PC-3 (cell line): ENCODE measurements at regions not wholly inside any gene's neighbourhood (a gene's known extent, or its start where the extent isn't known, plus 50 kb on each side); places are given as distances from the start of the nearest gene placed in this dataset.

Experiments
- EZH2 ChIP-seq: fragments of 300-600 bp; sonication (generic); IDR thresholded peaks from one replicate; pipeline ENCODE4 v1.6.1; 2017; ENCODE audit warnings: antibody characterized with exemption, mild to moderate bottlenecking, low read length; ENCODE audit not compliant: unreplicated experiment
- EZH2phosphoT487 ChIP-seq: fragments of 300-600 bp; sonication (generic); IDR thresholded peaks from 2 replicates; pipeline ENCODE4 v1.6.1; 2018; ENCODE audit warnings: mild to moderate bottlenecking, antibody characterized with exemption, low read length, borderline replicate concordance
- TF ChIP-seq, protein P1 (sequence below): fragments of 300-600 bp; sonication (generic); conservative IDR thresholded peaks from 2 replicates; pipeline ENCODE4 v1.5.1; 2017; ENCODE audit warnings: antibody characterized with exemption, low read depth, mild to moderate bottlenecking, low read length

GRCh38 chr13:64020126-64020525 is 2604.5 kb upstream of the PCDH20 start:
- TF ChIP-seq EZH2phosphoT487, result no peak
- no peak for TF ChIP-seq EZH2
- TF ChIP-seq, protein P1, sequence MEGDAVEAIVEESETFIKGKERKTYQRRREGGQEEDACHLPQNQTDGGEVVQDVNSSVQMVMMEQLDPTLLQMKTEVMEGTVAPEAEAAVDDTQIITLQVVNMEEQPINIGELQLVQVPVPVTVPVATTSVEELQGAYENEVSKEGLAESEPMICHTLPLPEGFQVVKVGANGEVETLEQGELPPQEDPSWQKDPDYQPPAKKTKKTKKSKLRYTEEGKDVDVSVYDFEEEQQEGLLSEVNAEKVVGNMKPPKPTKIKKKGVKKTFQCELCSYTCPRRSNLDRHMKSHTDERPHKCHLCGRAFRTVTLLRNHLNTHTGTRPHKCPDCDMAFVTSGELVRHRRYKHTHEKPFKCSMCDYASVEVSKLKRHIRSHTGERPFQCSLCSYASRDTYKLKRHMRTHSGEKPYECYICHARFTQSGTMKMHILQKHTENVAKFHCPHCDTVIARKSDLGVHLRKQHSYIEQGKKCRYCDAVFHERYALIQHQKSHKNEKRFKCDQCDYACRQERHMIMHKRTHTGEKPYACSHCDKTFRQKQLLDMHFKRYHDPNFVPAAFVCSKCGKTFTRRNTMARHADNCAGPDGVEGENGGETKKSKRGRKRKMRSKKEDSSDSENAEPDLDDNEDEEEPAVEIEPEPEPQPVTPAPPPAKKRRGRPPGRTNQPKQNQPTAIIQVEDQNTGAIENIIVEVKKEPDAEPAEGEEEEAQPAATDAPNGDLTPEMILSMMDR, result no peak
